ENCODE measurements at regions not wholly inside any gene's neighbourhood (a gene's known extent, or its start where the extent isn't known, plus 50 kb on each side); places are given as distances from the start of the nearest gene placed in this dataset.

DNA sequence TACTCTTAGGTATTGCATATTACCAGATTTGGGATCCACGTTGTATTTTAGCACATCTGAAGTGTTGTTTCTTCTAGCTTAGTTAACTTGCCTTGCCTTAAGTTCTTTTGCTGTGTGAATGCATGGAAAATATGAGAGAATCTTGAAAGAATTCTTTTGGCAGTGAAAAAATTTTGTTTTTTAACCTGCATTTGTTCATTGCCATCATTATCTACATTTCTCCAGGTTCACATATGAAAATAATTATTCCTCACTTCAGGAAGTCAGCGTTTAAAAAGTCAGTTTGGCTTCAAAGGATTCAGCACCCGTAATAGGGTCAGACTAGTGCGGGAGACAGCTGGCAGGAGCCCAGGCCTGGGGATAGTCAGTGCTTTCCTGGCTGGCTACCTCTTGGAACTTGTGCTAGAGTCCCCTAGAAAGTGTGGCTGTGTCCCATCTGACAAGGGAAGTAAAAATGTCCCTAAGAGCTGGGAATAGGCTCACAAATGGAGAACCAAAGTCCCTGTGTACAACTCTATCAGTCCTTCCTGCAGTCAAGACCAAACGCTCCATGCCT is 251.9 kb upstream of the KLF3 start (continued):
- TF ChIP-seq GABPA (IDR thresholded peaks at IDR 0.05; ENCODE audit: borderline replicate concordance, insufficient read depth, low read length) (no peak), BCL11A (IDR thresholded peaks at IDR 0.05; ENCODE audit: low read depth in 2 of 2, low read length in 2 of 2) (no peak), POLR2AphosphoS5 (IDR thresholded peaks at IDR 0.05; ENCODE audit: low read depth, low read length) (no peak), EZH2 (IDR thresholded peaks at IDR 0.05; ENCODE audit: low read depth, low read length, severe bottlenecking) (no peak), EGR1 (IDR thresholded peaks at IDR 0.05; ENCODE audit: borderline replicate concordance, low read depth, low read length) (no peak), KDM1A (IDR thresholded peaks at IDR 0.05; ENCODE audit: borderline replicate concordance, low read length) (no peak)
